ENCODE measurements at regions not wholly inside any gene's neighbourhood (a gene's known extent, or its start where the extent isn't known, plus 50 kb on each side); places are given as distances from the start of the nearest gene placed in this dataset.

- POLR2A ChIA-PET (ENCODE audit: unreplicated experiment) = no interaction called here
- CTCF ChIA-PET = no interaction called here
- in situ Hi-C loops (cut with MboI; ENCODE audit: low sequenced_read_pairs) = no loop called here
These were observed 668.4 kb downstream of the MECOM start for GRCh38 chr3:168995129-168995528.

More at GRCh38 chr3:168995129-168995528, 668.4 kb downstream of the MECOM start:
- no peaks in the 10 kb centered on the region for H3K27me3 ChIP-seq (ENCODE audit: control insufficient read depth, insufficient read depth, low read length)
- no peak overlapping the region for H3K9ac ChIP-seq (ENCODE audit: low read depth, low read length)
- BruUV-seq (replicated peaks) = no TSS peak
- no peak overlapping the region for H3K4me3 ChIP-seq (ENCODE audit: insufficient read depth, low read depth, low read length)
- H3K14ac ChIP-seq (replicated peaks; ENCODE audit: low read depth, low read length) = no peak overlapping the region
- DNase-seq (no peak), ATAC-seq (ENCODE audit: low read depth) (no peak)
- no peak overlapping the region for H2AK9ac ChIP-seq (replicated peaks; ENCODE audit: low read depth, low read length, poor library complexity)
- dilution Hi-C loops (cut with HindIII; ENCODE audit: low sequenced_read_pairs, unreplicated experiment) = no loop called here
- H3K9me1 ChIP-seq (ENCODE audit: insufficient read depth, low read length) = no peaks in the 10 kb centered on the region
- no peak overlapping the region for H3K4me2 ChIP-seq (ENCODE audit: low read depth, low read length)
- H4K91ac ChIP-seq (ENCODE audit: insufficient read depth, low read depth, low read length) = no peak overlapping the region
- no peak overlapping the region for H2BK120ac ChIP-seq (ENCODE audit: low read depth, low read length)
- H2BK20ac ChIP-seq (ENCODE audit: low read depth, low read length) = no peak overlapping the region
- no peaks in the 10 kb centered on the region for H3K79me1 ChIP-seq (ENCODE audit: low read depth in 1 of 2, low read length in 2 of 2)
- H3K36me3 ChIP-seq (ENCODE audit: control insufficient read depth, insufficient read depth, low read length) = no peaks in the 10 kb centered on the region
- no peak overlapping the region for H2BK15ac ChIP-seq (ENCODE audit: low read depth, low read length)
- H3K23ac ChIP-seq (ENCODE audit: low read depth, low read length) = no peak overlapping the region
- no peak overlapping the region for H2BK5ac ChIP-seq (ENCODE audit: low read depth, low read length, poor library complexity, severe bottlenecking)
- H3K18ac ChIP-seq (ENCODE audit: low read depth, low read length) = no peak overlapping the region
- WGBS, 2 experiments (ENCODE audit: extremely low coverage in 2 of 2, insufficient read length in 1 of 2) = no CpG with 5 or more reads among the region's 6 CpGs
- no peak overlapping the region for H3K27ac ChIP-seq (ENCODE audit: insufficient read depth, low read length)
- H4K8ac ChIP-seq (ENCODE audit: low read depth in 2 of 2, low read length in 2 of 2) = no peak overlapping the region
- H2AFZ ChIP-seq (replicated peaks; ENCODE audit: low read length, poor library complexity) = no peak overlapping the region
- H4K5ac ChIP-seq (ENCODE audit: low read depth, low read length) = no peak overlapping the region
- no peak overlapping the region for H3K56ac ChIP-seq (ENCODE audit: extremely low read depth, insufficient read depth, low read length)
- intact Hi-C loops (cut with micrococcal nuclease) = no loop called here
- no peaks in the 10 kb centered on the region for H3K9me3 ChIP-seq (ENCODE audit: control insufficient read depth, insufficient read depth, low read length)
- H4K20me1 ChIP-seq (ENCODE audit: insufficient read depth, low read length) = no peaks in the 10 kb centered on the region
- H3K4ac ChIP-seq (ENCODE audit: low read depth, low read length) = no peak overlapping the region
- no peak for TF ChIP-seq FOS (IDR thresholded peaks at IDR 0.05; ENCODE audit: low read depth, low read length)
- TF ChIP-seq CEBPB (IDR thresholded peaks at IDR 0.05; ENCODE audit: low read depth, low read length) = no peak
- no peak for TF ChIP-seq RCOR1 (IDR thresholded peaks at IDR 0.05; ENCODE audit: insufficient replicate concordance, low read length)
- no peak for TF ChIP-seq RFX5 (IDR thresholded peaks at IDR 0.05; ENCODE audit: low read depth, low read length)
- TF ChIP-seq MXI1 (IDR thresholded peaks at IDR 0.05; ENCODE audit: borderline replicate concordance, low read depth, low read length) = no peak
- no peak for TF ChIP-seq RAD21 (IDR thresholded peaks at IDR 0.05; ENCODE audit: low read length)
- TF ChIP-seq BHLHE40 (IDR thresholded peaks at IDR 0.05; ENCODE audit: low read depth, low read length) = no peak
- no peak for TF ChIP-seq SMC3 (IDR thresholded peaks at IDR 0.05; ENCODE audit: low read depth, low read length)
- TF ChIP-seq, protein P1, sequence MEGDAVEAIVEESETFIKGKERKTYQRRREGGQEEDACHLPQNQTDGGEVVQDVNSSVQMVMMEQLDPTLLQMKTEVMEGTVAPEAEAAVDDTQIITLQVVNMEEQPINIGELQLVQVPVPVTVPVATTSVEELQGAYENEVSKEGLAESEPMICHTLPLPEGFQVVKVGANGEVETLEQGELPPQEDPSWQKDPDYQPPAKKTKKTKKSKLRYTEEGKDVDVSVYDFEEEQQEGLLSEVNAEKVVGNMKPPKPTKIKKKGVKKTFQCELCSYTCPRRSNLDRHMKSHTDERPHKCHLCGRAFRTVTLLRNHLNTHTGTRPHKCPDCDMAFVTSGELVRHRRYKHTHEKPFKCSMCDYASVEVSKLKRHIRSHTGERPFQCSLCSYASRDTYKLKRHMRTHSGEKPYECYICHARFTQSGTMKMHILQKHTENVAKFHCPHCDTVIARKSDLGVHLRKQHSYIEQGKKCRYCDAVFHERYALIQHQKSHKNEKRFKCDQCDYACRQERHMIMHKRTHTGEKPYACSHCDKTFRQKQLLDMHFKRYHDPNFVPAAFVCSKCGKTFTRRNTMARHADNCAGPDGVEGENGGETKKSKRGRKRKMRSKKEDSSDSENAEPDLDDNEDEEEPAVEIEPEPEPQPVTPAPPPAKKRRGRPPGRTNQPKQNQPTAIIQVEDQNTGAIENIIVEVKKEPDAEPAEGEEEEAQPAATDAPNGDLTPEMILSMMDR (conservative IDR thresholded peaks at IDR 0.05; ENCODE audit: low read depth, low read length) = no peak
- no peak for TF ChIP-seq ELK1 (IDR thresholded peaks at IDR 0.05; ENCODE audit: borderline replicate concordance, low read depth, low read length)
- TF ChIP-seq MAFK (IDR thresholded peaks at IDR 0.05; ENCODE audit: low read depth, low read length) = no peak
- no peak for TF ChIP-seq POLR2A (IDR thresholded peaks at IDR 0.05; ENCODE audit: low read depth, low read length)
- TF ChIP-seq CHD1 (IDR thresholded peaks at IDR 0.05; ENCODE audit: low read depth, low read length) = no peak
- TF ChIP-seq, protein P2, sequence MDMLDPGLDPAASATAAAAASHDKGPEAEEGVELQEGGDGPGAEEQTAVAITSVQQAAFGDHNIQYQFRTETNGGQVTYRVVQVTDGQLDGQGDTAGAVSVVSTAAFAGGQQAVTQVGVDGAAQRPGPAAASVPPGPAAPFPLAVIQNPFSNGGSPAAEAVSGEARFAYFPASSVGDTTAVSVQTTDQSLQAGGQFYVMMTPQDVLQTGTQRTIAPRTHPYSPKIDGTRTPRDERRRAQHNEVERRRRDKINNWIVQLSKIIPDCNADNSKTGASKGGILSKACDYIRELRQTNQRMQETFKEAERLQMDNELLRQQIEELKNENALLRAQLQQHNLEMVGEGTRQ (IDR thresholded peaks at IDR 0.05; ENCODE audit: low read depth, low read length) = no peak
- TF ChIP-seq MAZ (IDR thresholded peaks at IDR 0.05; ENCODE audit: borderline replicate concordance, low read depth, low read length) = no peak
- no peak for TF ChIP-seq NFE2L2 (IDR thresholded peaks at IDR 0.05; ENCODE audit: low read depth, low read length)
- H3K4me1 ChIP-seq (ENCODE audit: control insufficient read depth, insufficient read depth, low read length) = peaks cover 2% of the 10 kb centered on the region; the same call in 1 of the 2 replicates
- H2AK5ac ChIP-seq (ENCODE audit: low read depth, low read length) = no peak overlapping the region
